DND-41 (cell line): ENCODE measurements at regions not wholly inside any gene's neighbourhood (a gene's known extent, or its start where the extent isn't known, plus 50 kb on each side); places are given as distances from the start of the nearest gene placed in this dataset.

Experiments
- ATAC-seq: fragments of 200-7000 bp; cut with Tn5 transposase; 3 replicates; pipeline ENCODE4 v1.9.1; 2021; ENCODE audit warnings: low read depth; ENCODE audit not compliant: insufficient read depth
- DNase-seq: peaks from one replicate; pipeline ENCODE4 v3.0.0-alpha.2; 2020
- H2AFZ ChIP-seq: 2 replicates; pipeline ENCODE4 v1.6.0; 2012; ENCODE audit warnings: low read depth, low read length
- H3K27ac ChIP-seq: 2 replicates; pipeline ENCODE4 v1.5.1; 2012; ENCODE audit warnings: low read length, inconsistent platforms
- H3K27me3 ChIP-seq: fragments of 200-600 bp; sonication (generic); 2 replicates; pipeline ENCODE4 v1.6.0; 2012; ENCODE audit warnings: low read length, mild to moderate bottlenecking, inconsistent platforms; ENCODE audit not compliant: insufficient read depth, poor library complexity
- H3K36me3 ChIP-seq: 2 replicates; pipeline ENCODE4 v1.5.1; 2012; ENCODE audit warnings: low read length, inconsistent platforms; ENCODE audit not compliant: insufficient read depth
- H3K4me1 ChIP-seq: 2 replicates; pipeline ENCODE4 v1.5.1; 2012; ENCODE audit warnings: mild to moderate bottlenecking, low read length; ENCODE audit not compliant: insufficient read depth
- H3K4me2 ChIP-seq: 2 replicates; pipeline ENCODE4 v1.6.0; 2012; ENCODE audit warnings: mild to moderate bottlenecking, moderate library complexity, low read length, inconsistent platforms; ENCODE audit not compliant: insufficient read depth
- H3K4me3 ChIP-seq, 2 experiments: fragments of 200-600 bp in 1 of 2; shearing (Covaris generic) in 1 of 2; 2 replicates each; pipeline ENCODE4 v1.5.1; 2012 to 2016; ENCODE audit warnings: inconsistent platforms in 2 of 2, low read length in 2 of 2, mild to moderate bottlenecking in 2 of 2, low read depth in 1 of 2, moderate library complexity in 1 of 2
- H3K79me2 ChIP-seq: 2 replicates; pipeline ENCODE4 v1.6.0; 2012; ENCODE audit warnings: low read length, inconsistent platforms; ENCODE audit not compliant: insufficient read depth
- H3K9ac ChIP-seq: 2 replicates; pipeline ENCODE4 v1.6.0; 2012; ENCODE audit warnings: low read depth, mild to moderate bottlenecking, inconsistent platforms, low read length, moderate library complexity
- H3K9me3 ChIP-seq: 2 replicates; pipeline ENCODE4 v1.5.1; 2012; ENCODE audit warnings: low read length, moderate library complexity, mild to moderate bottlenecking, inconsistent platforms; ENCODE audit not compliant: insufficient read depth, severe bottlenecking
- H4K20me1 ChIP-seq: 2 replicates; pipeline ENCODE4 v1.6.0; 2012; ENCODE audit warnings: low read length; ENCODE audit not compliant: insufficient read depth
- CTCF ChIP-seq: IDR thresholded peaks from 2 replicates; pipeline ENCODE4 v1.5.1; 2012; ENCODE audit warnings: borderline replicate concordance, low read length, moderate library complexity, mild to moderate bottlenecking; ENCODE audit not compliant: poor library complexity, severe bottlenecking; ENCODE audit errors: extremely low read depth
- EZH2 ChIP-seq: IDR thresholded peaks from 3 replicates; pipeline ENCODE4 v1.6.1; 2012; ENCODE audit warnings: borderline replicate concordance, low read depth, mild to moderate bottlenecking, moderate library complexity, low read length, inconsistent platforms; ENCODE audit not compliant: severe bottlenecking

GRCh38 chr2:241994086-241994485 lies 124.6 kb downstream of the RTP5 start:
- DNase-seq = no peak
- no peaks in the 10 kb centered on the region for H3K9me3 ChIP-seq
- H3K27ac ChIP-seq = no peak overlapping the region
- no peak overlapping the region for H3K4me2 ChIP-seq
- H3K9ac ChIP-seq = no peak overlapping the region
- peaks cover 3% of the 10 kb centered on the region; the same call in 1 of the 2 replicates for H4K20me1 ChIP-seq
- H3K27me3 ChIP-seq = no peaks in the 10 kb centered on the region
- no peaks in the 10 kb centered on the region for H3K79me2 ChIP-seq
- no peak overlapping the region for H3K4me3 ChIP-seq
- ATAC-seq = no peak
- H3K4me1 ChIP-seq = no peaks in the 10 kb centered on the region
- H3K36me3 ChIP-seq = no peaks in the 10 kb centered on the region
- no peak overlapping the region for H2AFZ ChIP-seq
- TF ChIP-seq CTCF (no peak), EZH2 (no peak)

- Histone ChIP-seq H3K36me3 (no peaks in the 10 kb centered on the region), H3K9ac (no peak overlapping the region), H3K4me1 (no peaks in the 10 kb centered on the region), H3K4me3 (no peak overlapping the region), H3K27me3 (no peaks in the 10 kb centered on the region), H3K79me2 (no peaks in the 10 kb centered on the region), H3K4me2 (no peak overlapping the region), H3K9me3 (no peaks in the 10 kb centered on the region), H2AFZ (no peak overlapping the region), H4K20me1 (peaks cover 3% of the 10 kb centered on the region; the same call in 1 of the 2 replicates), H3K27ac (no peak overlapping the region)
- DNase-seq (no peak), ATAC-seq (no peak)
- TF ChIP-seq CTCF (no peak), EZH2 (no peak)
Measured at GRCh38 chr2:241994556-241995213, 125.2 kb downstream of the RTP5 start.

- Histone ChIP-seq H3K36me3 (no peaks in the 10 kb centered on the region), H3K4me3 (no peak overlapping the region), H3K9ac (no peak overlapping the region), H3K9me3 (no peaks in the 10 kb centered on the region), H3K4me2 (no peak overlapping the region), H3K27ac (no peak overlapping the region), H2AFZ (no peak overlapping the region), H4K20me1 (peaks cover 3% of the 10 kb centered on the region; the same call in 1 of the 2 replicates), H3K79me2 (no peaks in the 10 kb centered on the region), H3K4me1 (no peaks in the 10 kb centered on the region), H3K27me3 (no peaks in the 10 kb centered on the region)
- TF ChIP-seq CTCF (no peak), EZH2 (no peak)
- DNase-seq = no peak
- no peak for ATAC-seq
Measured at GRCh38 chr2:241996100-241996499, 126.6 kb downstream of the RTP5 start.

- DNase-seq (no peak), ATAC-seq (no peak)
- H3K9ac ChIP-seq = no peak overlapping the region
- H3K27ac ChIP-seq = no peak overlapping the region
- no peaks in the 10 kb centered on the region for H3K4me1 ChIP-seq
- no peak for TF ChIP-seq CTCF
- TF ChIP-seq EZH2 = no peak
- no peaks in the 10 kb centered on the region for H3K79me2 ChIP-seq
- no peaks in the 10 kb centered on the region for H3K9me3 ChIP-seq
- no peak overlapping the region for H2AFZ ChIP-seq
- no peaks in the 10 kb centered on the region for H3K36me3 ChIP-seq
- H3K27me3 ChIP-seq = no peaks in the 10 kb centered on the region
- H3K4me2 ChIP-seq = no peak overlapping the region
- H3K4me3 ChIP-seq = no peak overlapping the region
- peaks cover 3% of the 10 kb centered on the region; the same call in 1 of the 2 replicates for H4K20me1 ChIP-seq
Measured at GRCh38 chr2:241997017-241997416, 127.5 kb downstream of the RTP5 start.
